Fibroblast of lung (primary cell): ENCODE measurements at regions not wholly inside any gene's neighbourhood (a gene's known extent, or its start where the extent isn't known, plus 50 kb on each side); places are given as distances from the start of the nearest gene placed in this dataset.

ENCODE experiments used
- DNase-seq, 2 donors: peaks; one replicate each; pipeline versions ENCODE4 v3.0.0 to v3.0.0-alpha.2; 2010; ENCODE audit warnings: low read depth in 2 of 2
- H2AFZ ChIP-seq: 2 replicates; pipeline ENCODE4 v1.5.1; 2012; ENCODE audit warnings: low read length, control low read depth, inconsistent platforms
- H3K27ac ChIP-seq: 2 replicates; pipeline ENCODE4 v1.5.1; 2011; ENCODE audit warnings: low read length, control low read depth; ENCODE audit not compliant: insufficient read depth
- H3K27me3 ChIP-seq: 2 replicates; pipeline ENCODE4 v1.5.1; 2011; ENCODE audit warnings: mild to moderate bottlenecking, low read length; ENCODE audit not compliant: control insufficient read depth, insufficient read depth
- H3K36me3 ChIP-seq: 2 replicates; pipeline ENCODE4 v1.5.1; 2011; ENCODE audit warnings: low read length; ENCODE audit not compliant: control insufficient read depth, insufficient read depth
- H3K4me1 ChIP-seq: 2 replicates; pipeline ENCODE4 v1.5.1; 2011; ENCODE audit warnings: low read length; ENCODE audit not compliant: control insufficient read depth, insufficient read depth; ENCODE audit errors: extremely low read depth
- H3K4me2 ChIP-seq: 2 replicates; pipeline ENCODE4 v1.5.1; 2011; ENCODE audit warnings: low read length, control low read depth; ENCODE audit not compliant: insufficient read depth; ENCODE audit errors: extremely low read depth
- H3K4me3 ChIP-seq, 4 experiments: fragments of 200-600 bp in 1 of 4; sonication (generic) in 1 of 4; replicated peaks in 1 of 4; 2 replicates each; pipeline ENCODE4 v1.5.1; 2011 to 2016; ENCODE audit warnings: low read length in 4 of 4, low read depth in 3 of 4, mild to moderate bottlenecking in 3 of 4, control low read depth in 2 of 4, inconsistent platforms in 1 of 4, mixed read lengths in 1 of 4; ENCODE audit not compliant: insufficient read depth in 1 of 4; ENCODE audit errors: control extremely low read depth in 1 of 4
- H3K79me2 ChIP-seq: 2 replicates; pipeline ENCODE4 v1.5.1; 2012; ENCODE audit warnings: mild to moderate bottlenecking, low read length, inconsistent platforms; ENCODE audit not compliant: control insufficient read depth, insufficient read depth
- H3K9ac ChIP-seq: 2 replicates; pipeline ENCODE4 v1.5.1; 2011; ENCODE audit warnings: mild to moderate bottlenecking, low read length, control low read depth; ENCODE audit not compliant: insufficient read depth
- H3K9me3 ChIP-seq: 2 replicates; pipeline ENCODE4 v1.5.1; 2012; ENCODE audit warnings: low read depth, low read length; ENCODE audit not compliant: control insufficient read depth, insufficient read depth
- H4K20me1 ChIP-seq: 2 replicates; pipeline ENCODE4 v1.5.1; 2011; ENCODE audit warnings: low read length; ENCODE audit not compliant: control insufficient read depth, insufficient read depth; ENCODE audit errors: extremely low read depth
- CTCF ChIP-seq, 2 donors: IDR thresholded peaks in 1 of 2; conservative IDR thresholded peaks in 1 of 2; 1 replicate in 1 of 2; 2 replicates in 1 of 2; pipeline ENCODE4 v1.5.1; 2011 to 2012; ENCODE audit warnings: low read length in 2 of 2, control low read depth in 1 of 2, inconsistent platforms in 1 of 2, low read depth in 1 of 2, mild to moderate bottlenecking in 1 of 2
- EZH2 ChIP-seq: IDR thresholded peaks from 2 replicates; pipeline ENCODE4 v1.5.1; 2012; ENCODE audit warnings: low read length, control low read depth, mild to moderate bottlenecking; ENCODE audit errors: missing control alignments

- peak in 1 of 2 donors; percentile 6 for DNase-seq
- no peaks in the 10 kb centered on the region for H3K4me1 ChIP-seq
- no peak overlapping the region for H3K4me2 ChIP-seq
- no peak overlapping the region for H3K27ac ChIP-seq
- H3K27me3 ChIP-seq = no peaks in the 10 kb centered on the region
- no peak overlapping the region for H2AFZ ChIP-seq
- no peak overlapping the region for H3K4me3 ChIP-seq
- no peak overlapping the region for H3K9ac ChIP-seq
- TF ChIP-seq CTCF (conservative IDR thresholded peaks at IDR 0.05 in 1 of 2, IDR thresholded peaks at IDR 0.05 in 1 of 2; ENCODE audit: low read depth in 1 of 2, low read length in 2 of 2) (no peak), EZH2 (no peak)
- H3K79me2 ChIP-seq = no peaks in the 10 kb centered on the region
- H4K20me1 ChIP-seq = no peaks in the 10 kb centered on the region
- no peaks in the 10 kb centered on the region for H3K36me3 ChIP-seq
- H3K9me3 ChIP-seq = no peaks in the 10 kb centered on the region
Measured at GRCh38 chr13:34720618-34721017, 221.5 kb upstream of the NBEA start.

DNA sequence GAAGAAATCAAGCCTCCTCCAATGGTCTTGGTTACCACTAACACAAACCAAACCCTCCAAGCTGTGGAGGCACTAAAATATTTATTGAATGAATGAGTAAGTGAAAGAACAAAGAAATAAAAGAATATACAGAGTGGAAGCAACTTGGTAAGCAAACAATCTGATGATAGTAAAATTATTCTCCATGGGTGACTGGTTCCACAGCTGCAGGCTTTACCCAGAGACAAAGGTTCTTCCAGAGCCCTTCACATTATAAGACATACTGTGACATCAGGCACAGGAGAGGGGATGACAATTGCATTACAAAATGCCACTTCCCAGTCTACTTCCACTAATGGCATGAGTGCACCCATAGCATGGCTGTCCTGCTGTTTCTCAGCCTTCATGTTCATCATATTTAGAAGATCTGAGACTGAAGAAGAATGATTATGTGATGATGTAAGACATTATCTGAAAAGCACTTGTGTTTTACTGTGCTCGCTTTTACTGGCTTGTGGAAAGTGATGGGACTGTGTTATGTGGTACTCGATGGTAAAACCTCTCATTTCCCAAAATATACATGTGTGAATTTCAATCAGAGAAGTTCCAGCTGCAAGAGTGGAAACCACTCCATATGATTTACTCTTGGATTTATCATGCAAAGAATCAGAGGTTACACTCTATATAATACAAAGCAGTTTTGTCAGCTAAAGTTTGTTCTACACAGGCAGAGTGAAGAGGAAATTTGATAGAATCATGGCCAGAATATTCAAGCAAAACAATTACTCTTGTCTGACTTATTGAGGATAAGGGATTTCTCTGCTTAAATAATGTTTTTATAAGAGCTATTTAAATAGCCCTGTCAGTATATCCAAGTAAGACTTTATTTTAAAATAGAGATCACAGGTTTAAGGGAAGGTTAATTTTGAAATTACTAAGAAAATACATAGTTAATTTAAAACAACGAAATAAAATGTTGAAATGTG lies 220.2 kb upstream of the NBEA start:
- TF ChIP-seq EZH2 (no peak), CTCF (conservative IDR thresholded peaks at IDR 0.05 in 1 of 2, IDR thresholded peaks at IDR 0.05 in 1 of 2; ENCODE audit: low read depth in 1 of 2, low read length in 2 of 2) (no peak)
- no peak overlapping the region for H3K9ac ChIP-seq
- H4K20me1 ChIP-seq = no peaks in the 10 kb centered on the region
- H3K27me3 ChIP-seq = no peaks in the 10 kb centered on the region
- H3K79me2 ChIP-seq = no peaks in the 10 kb centered on the region
- H3K4me1 ChIP-seq = no peaks in the 10 kb centered on the region
- H3K4me2 ChIP-seq = no peak overlapping the region
- H3K9me3 ChIP-seq = no peaks in the 10 kb centered on the region
- no peak overlapping the region for H3K4me3 ChIP-seq
- no peak overlapping the region for H2AFZ ChIP-seq
- H3K27ac ChIP-seq = no peak overlapping the region
- H3K36me3 ChIP-seq = no peaks in the 10 kb centered on the region
- DNase-seq = no peak

- Histone ChIP-seq H3K9ac (no peak overlapping the region), H3K27me3 (no peaks in the 10 kb centered on the region), H2AFZ (no peak overlapping the region), H3K9me3 (no peaks in the 10 kb centered on the region), H3K79me2 (no peaks in the 10 kb centered on the region), H3K36me3 (no peaks in the 10 kb centered on the region), H3K4me1 (no peaks in the 10 kb centered on the region), H4K20me1 (no peaks in the 10 kb centered on the region), H3K27ac (no peak overlapping the region), H3K4me2 (no peak overlapping the region), H3K4me3 (no peak overlapping the region)
- TF ChIP-seq EZH2 = no peak
- no peak for TF ChIP-seq CTCF (conservative IDR thresholded peaks at IDR 0.05 in 1 of 2, IDR thresholded peaks at IDR 0.05 in 1 of 2; ENCODE audit: low read depth in 1 of 2, low read length in 2 of 2)
- DNase-seq = no peak
Measured at GRCh38 chr13:34722922-34723321, 219.1 kb upstream of the NBEA start.
